Stimulated activated CD4-positive, alpha-beta T cell treated with anti-CD3 and anti-CD28 coated beads, Interleukin-15, amount 100 ng/mL, for 1 hour (primary cell): ENCODE measurements at regions not wholly inside any gene's neighbourhood (a gene's known extent, or its start where the extent isn't known, plus 50 kb on each side); places are given as distances from the start of the nearest gene placed in this dataset.
"Not testable (repeated sequence)": the region's sequence is repeated elsewhere in the genome, so short reads cannot be mapped to it uniquely, and the experiment has no call there.

Source experiments
- DNase-seq, 2 donors: peaks; one replicate each; pipeline ENCODE4 v3.0.0-alpha.2; 2020; ENCODE audit warnings: low read depth in 1 of 2, low spot score in 1 of 2

DNA sequence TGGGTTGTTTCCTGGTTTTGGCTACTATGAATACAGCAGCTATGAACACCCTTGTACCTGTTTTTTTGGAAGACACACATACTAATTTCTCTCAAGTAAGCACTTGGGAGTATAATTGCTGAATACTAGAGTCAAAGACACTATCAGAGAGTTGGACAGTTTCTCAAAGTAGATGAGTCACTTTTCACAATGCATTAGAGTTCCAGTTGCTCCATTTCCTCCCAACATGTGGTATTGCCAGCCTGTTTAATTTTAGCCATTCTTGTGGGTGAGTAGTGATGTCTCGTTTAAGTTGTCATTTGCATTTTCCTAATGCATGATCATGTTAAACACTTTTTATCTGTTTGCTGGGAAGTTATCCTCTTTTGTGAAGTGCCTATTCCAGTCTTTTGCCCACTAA, 81.6 kb upstream of the GDNF start:
- DNase-seq: no peak

DNA sequence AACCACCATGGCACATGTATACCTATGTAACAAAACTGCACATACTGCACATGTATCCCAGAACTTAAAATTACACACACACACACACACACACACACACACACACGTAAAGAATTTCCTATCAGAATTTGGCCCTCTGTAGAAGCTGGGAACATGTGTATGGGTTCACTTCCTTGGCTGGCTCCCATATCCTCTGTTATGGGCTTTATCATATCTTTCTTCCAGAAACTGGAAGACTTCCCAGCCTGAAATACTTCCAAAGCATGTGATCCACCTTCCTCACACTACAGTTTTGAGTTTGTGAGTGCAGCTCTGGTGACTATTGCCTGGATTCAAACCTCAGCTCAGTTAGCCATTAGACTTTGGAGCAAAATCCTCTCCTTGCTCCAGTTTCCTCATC, 78.6 kb upstream of the GDNF start:
- DNase-seq: no peak

DNA sequence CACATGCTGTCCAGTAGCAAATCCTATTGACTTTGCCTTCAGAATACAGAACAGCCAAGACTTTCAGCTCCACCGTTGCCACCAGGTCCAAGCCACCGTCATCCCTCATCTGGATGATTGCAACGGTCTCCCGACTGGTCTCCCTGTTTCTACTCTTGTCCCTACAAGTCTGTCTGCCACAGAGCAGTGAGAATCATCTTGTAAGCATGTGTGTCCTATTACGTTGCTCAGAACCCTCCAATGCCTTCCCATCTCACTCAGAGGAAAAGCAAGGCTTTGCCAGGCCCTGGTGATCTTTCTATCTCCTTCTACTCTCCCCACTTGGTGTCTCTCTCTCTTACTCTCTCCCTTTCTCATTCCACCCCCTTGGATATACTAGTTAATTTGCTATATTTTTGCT, 76.7 kb upstream of the GDNF start:
- no peak for DNase-seq

DNA sequence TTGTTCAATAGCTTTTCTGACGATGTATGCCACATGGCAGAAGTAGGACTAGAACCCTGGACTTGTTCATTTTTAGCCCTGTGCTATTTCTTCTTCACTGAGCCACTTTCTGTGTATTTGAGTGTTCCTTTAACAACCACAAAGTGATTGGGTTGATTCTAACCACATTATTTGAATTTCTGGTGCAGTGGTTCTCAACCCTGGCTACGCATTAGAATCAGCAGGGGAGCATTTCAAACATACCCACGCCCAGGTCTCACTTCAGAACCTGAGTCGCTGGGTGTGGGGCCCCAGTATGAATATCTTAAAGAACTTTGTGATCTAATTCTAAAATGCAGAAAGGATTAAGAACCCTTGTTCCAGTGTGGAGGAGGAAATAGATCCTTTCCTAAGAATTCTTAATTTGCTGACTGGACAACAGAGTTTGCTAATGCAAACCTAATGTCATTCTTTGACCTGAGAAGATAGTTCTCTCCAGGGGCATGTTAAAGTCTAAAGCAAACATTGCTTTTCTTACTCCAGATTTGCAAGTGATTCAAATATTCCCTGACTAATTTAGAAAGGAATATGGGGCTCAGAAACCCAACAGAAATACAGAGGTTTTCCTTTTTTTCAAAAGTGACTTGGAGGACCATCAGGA, 75.4 kb upstream of the GDNF start:
- no peak for DNase-seq

DNA sequence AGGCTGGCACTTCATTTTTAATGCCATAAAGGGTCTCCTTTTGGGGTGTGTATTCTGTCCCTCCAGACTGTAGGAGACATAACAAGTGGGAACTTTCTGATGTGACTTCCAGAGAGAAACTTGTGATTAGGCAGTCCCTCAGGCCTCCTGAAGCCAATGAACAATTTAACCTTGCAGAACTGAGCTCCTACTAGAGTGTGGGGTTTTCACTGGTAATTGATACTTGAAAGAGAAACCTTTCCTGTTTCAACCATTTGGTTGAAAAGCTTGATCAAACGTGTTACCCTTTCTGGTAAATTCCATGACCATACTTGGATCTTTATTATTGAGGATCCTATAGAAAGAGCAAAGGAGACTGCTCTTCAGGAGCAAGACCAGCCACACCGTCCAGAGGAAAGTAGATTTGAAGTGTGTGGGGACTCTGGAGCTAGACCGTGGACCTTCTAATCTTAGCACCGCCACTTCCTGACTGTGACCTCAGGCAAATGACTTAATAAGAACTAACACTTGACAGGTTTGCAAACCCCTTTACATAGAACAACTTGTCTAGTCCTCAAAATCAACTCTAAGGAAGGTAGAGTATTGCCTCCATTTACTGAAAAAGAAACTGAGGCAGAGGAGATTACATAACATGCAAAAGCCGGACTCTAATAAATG, 69.9 kb upstream of the GDNF start:
- DNase-seq: not testable (repeated sequence)

DNA sequence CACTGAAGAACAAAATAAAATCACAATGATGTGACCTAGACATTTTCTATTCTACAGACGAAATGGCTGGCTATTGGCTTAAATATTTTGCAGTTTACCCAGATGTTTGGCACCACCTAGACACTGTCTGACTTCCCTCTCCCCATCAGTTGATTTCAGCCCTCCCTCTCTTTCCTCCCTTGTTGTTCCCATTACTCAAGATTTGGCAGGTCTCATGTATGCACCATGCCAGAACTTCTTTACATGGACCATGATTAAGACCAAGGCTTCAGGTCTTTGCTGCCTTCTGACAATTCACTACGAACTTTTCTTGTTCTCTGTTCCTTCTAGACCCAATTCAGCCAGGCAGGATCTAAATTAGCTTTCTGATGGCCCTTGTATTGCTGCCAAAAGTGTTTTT, 66.6 kb upstream of the GDNF start:
- no peak for DNase-seq

DNA sequence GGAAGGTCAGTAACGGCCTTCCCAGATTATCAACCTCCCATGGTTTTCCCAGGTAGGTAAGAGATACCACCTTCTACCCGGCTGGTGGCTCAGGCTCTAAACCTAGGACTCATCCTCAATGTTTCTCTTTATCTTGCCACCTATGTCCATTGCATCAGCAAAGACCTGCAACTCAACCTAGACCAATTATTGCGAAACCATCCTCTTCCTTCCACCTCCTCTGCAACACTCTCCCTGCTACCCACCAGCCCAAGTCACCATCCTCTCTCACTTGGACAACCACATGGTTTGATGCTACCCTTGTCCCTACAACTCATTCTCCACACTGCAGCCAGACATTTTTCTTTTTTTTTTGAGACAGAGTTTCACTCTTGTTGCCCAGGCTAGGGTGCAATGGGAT, 65.4 kb upstream of the GDNF start:
- DNase-seq: no peak

DNA sequence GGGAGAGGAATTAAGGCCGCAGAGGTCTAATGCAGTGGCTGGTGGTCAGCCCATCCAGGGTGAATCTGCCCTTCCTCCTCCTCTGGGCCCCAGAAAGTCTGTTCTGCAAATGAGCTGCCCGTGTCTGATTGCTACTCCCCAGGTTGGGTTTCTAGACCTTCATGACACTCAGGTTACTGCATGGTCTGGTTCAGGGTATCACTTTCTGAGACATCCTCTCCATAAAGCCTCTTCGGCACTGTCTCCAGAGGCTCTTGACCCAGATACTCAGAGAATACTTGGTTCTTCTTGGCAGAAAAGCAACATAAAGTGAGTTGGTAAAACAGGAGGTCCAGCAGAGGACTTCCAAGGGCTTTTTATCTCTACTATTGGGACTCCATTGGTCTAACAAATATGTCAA, 62.5 kb upstream of the GDNF start:
- DNase-seq: no peak

DNA sequence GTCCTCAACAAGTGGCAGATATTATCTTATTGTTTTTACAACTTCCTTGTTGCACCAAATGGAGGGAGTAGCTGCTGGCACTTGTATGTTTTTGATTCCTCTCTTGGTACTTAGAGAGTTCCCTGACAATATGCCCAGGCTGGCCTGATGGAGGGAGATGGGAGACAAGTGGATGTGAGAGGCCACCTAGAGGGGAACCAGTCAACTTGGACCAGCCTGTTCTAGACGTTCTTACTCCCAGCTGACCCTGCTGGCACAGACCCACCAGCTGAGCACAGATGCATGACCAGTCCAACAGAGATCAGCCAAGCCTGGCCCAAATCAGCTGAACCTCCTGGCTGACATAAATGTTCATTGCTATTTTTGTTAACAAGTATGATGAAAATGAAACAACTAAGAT, 60.9 kb upstream of the GDNF start:
- DNase-seq: no peak

DNA sequence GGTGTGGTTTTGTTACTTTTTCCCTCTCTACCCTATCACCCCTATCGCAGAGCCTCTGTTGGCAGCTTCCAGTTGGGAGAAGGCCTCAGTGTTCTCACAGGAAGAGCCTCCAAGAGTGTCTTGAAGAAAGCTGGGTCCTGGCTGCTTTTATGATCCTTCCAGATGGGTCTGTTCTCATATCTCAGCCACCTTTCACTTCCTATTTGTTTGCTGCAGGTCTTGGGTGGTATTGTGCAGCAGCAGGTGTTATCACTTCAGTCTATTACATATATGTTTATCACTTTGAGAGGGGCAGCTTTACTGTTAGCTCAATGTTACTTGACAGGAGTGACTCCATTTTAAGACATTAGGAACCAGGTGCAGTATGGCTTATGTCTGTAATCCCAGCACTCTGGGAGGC, 59.2 kb upstream of the GDNF start:
- DNase-seq: no peak

DNA sequence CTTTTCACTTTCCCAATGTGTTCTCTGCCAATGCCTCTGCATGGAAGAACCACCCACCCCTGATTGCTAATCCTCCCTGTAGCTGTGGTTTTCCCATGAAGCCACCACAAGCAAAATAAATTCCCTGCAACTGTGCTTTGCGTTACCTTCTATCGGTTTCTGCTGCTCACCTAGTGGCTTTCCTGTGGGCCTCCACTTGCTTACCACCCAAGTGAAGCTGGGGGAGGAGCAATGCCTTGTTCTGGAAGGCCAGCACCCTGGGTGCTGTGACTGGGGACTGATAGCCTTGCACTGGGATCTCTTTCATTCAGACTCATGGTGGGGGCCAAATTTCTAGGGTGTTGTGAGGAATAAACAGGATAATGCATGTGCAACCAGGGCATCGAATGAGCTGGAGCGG, 56.3 kb upstream of the GDNF start:
- no peak for DNase-seq

DNA sequence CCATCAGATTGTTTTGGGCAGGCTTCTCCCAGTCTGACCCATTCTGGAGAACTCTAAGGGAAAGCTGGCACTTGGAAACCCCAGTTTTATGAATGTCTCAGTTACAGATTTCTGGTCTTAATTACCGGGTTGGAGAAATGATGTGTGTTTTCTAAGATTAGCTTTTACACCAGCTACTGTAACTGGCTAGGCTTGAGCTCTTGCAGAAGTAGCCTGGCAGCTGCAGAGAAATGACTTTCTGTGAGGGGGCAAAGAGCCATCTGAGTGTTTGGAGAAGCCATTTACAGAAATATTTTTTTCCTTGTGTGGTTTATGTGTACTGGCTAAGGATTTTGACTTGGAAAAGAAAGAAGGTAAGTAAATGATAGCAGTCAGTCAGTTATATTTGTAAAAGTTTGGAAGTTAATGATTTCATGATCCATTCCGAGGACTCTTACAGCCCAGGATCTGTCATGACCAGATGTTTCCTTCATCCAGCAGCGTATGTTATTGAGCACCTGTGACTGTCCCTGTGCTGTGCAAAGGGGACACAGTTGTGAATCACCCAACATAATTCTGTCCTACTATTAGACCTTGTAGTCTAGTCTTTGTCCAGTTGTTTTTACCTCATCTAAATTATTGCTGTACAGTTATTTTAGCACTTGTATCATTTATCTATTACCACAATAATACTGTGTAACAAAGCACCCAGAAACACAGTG, 53.7 kb upstream of the GDNF start:
- no peak for DNase-seq

DNA sequence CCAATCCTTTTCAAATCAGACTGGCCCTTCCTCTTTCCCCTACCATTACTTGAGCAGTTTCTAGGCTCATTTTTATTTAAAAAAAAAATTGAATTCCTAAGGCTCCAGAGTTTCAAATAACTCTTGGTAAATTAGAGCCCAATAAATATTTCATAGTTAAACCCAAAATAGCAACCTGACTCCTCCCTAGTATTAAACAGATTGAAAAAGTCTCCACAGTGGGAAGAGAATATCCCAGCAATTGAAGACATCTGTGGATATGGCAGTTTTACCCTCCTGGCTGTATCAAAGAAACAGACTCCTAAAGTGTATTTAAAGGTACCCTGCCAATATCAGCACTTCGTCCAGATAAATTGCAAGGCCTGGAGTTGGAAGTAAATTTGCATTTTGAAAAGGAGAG, 52.7 kb upstream of the GDNF start:
- DNase-seq: no peak

DNA sequence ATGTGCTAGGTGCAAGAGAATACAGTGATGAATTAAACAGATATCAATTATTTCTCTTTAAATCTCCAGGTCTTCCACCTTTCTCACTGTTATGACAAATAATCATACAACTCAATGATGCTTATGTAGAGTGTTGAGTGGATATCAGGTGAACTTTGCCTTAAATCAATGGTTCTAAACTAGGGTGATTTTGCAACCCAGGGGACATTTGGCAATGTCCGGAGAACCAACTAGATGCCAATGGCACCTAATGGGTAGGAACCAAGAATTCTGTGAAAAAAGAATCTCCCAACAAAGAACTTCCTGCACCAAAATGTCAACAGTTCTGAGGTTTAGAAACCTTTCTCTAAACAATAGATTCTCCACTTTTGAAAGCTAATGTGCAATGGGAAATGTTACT, 52.0 kb upstream of the GDNF start:
- no peak for DNase-seq

DNA sequence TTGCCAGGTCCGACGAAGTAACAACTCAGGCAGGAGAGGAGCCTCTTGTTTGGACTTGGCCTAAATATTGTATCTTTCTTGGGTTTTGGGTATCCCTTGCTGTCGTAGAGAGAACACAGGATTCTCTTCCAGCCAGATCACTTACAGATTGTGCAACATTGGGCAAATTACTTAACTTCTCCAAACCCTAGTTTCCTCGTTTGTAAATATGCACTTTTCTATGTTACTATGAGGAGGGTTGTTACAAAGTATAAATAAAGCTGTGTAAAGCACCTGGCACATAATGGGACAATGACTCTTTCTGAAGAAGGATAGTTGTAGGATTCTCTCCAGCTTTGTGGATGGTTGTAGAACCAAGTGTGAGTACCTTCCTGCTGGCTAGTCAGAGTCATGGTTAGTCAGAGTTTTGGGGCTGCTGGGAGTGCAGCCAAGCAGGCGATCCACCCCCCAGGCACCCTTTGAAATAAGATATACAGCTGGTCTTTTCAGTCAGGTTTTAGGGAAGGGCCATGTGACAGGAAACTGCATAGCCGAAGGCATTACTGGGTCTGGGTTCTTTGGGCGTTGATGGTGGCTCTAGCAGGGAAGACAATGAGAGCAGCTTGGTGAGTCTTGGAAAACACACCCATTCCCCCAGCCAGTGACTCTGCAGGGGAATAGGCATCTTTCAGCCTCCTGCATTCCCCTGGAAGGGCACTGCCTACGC, 49.9 kb upstream of the GDNF start:
- no peak for DNase-seq
